Ectodermal cell (in vitro differentiated cells): ENCODE measurements at regions not wholly inside any gene's neighbourhood (a gene's known extent, or its start where the extent isn't known, plus 50 kb on each side); places are given as distances from the start of the nearest gene placed in this dataset.

Experiments used
- H3K27ac ChIP-seq: 2 replicates; pipeline ENCODE4 v1.7.0; 2013; ENCODE audit warnings: mild to moderate bottlenecking, low read depth, low read length; ENCODE audit not compliant: insufficient read depth, poor library complexity, severe bottlenecking
- H3K27me3 ChIP-seq: 2 replicates; pipeline ENCODE4 v1.7.0; 2013; ENCODE audit warnings: mild to moderate bottlenecking, low read length; ENCODE audit not compliant: insufficient read depth, control insufficient read depth, poor library complexity, severe bottlenecking
- H3K36me3 ChIP-seq: one replicate; pipeline ENCODE4 v1.7.0; 2013; ENCODE audit warnings: low read length; ENCODE audit not compliant: control insufficient read depth, insufficient read depth
- H3K4me1 ChIP-seq: one replicate; pipeline ENCODE4 v1.7.0; 2013; ENCODE audit warnings: low read length; ENCODE audit not compliant: control insufficient read depth, insufficient read depth
- H3K4me3 ChIP-seq: 2 replicates; pipeline ENCODE4 v1.7.0; 2013; ENCODE audit warnings: low read depth, low read length, control low read depth; ENCODE audit not compliant: insufficient read depth
- H3K9me3 ChIP-seq: 2 replicates; pipeline ENCODE4 v1.7.0; 2013; ENCODE audit warnings: mild to moderate bottlenecking, low read length, moderate library complexity; ENCODE audit not compliant: control insufficient read depth
- WGBS, 2 experiments: methylation state at CpG; one replicate each; pipeline ENCODE4 v1.1.7; 2013; ENCODE audit warnings: missing lambda C conversion rate in 2 of 2; 5-methylcytosine and 5-hydroxymethylcytosine counted together

DNA sequence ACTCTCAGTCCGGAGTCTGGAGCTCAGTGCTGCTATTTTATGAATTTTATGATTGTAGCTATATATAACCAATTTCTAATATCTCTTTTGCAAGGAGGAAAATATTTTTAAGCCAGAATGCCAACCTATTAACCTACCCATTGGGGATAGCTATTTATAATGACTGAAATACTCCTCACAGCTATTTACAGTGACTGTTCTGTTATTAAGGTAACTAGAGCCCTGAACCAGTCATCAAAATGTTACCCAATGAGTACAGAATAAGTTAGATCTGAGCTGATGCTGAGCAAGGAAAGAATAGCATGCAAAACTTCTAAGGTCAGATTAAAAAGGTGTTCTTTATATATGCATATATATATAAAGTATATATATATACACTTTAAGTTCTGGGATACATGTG lies 79.6 kb upstream of the PPP2R3A start:
- no CpG with 5 or more reads among the region's 1 CpG for WGBS, 2 experiments
- no peaks in the 10 kb centered on the region for H3K9me3 ChIP-seq
- H3K36me3 ChIP-seq = no peaks in the 10 kb centered on the region
- H3K27ac ChIP-seq = no peak overlapping the region
- H3K27me3 ChIP-seq = no peaks in the 10 kb centered on the region
- no peak overlapping the region for H3K4me3 ChIP-seq
- peaks cover 5% of the 10 kb centered on the region for H3K4me1 ChIP-seq

DNA sequence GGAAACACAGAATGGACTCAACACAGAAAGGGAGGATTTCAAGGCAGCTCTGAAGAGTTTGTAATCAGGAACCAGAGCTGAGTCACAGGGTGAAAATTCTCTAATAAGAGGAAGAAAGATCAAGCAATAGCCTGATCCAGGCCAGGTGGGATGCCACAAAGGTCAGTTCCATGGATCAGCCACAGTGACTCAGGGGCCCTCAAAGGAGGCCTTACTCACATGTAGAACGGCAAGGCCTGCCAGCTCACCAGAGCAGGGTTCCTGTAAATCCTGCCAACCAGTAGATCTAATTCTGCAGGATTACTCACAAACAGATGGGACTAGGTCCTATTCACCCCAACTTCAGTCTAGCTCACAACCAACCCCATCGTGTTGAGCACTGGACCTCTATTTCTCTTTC lies 78.3 kb upstream of the PPP2R3A start:
- Histone ChIP-seq H3K27me3 (no peaks in the 10 kb centered on the region), H3K4me1 (peaks cover 5% of the 10 kb centered on the region), H3K9me3 (no peaks in the 10 kb centered on the region), H3K4me3 (no peak overlapping the region), H3K27ac (no peak overlapping the region), H3K36me3 (no peaks in the 10 kb centered on the region)
- 86 to 94% methylated on average over 2 of the region's 2 CpGs for WGBS, 2 experiments

GRCh38 chr3:135889443-135889842 lies 76.1 kb upstream of the PPP2R3A start:
- WGBS, 2 experiments = 42 to 47% methylated on average over 2 of the region's 2 CpGs
- no peaks in the 10 kb centered on the region for H3K27me3 ChIP-seq
- no peaks in the 10 kb centered on the region for H3K9me3 ChIP-seq
- H3K4me1 ChIP-seq = peaks cover 5% of the 10 kb centered on the region
- no peak overlapping the region for H3K27ac ChIP-seq
- H3K36me3 ChIP-seq = no peaks in the 10 kb centered on the region
- no peak overlapping the region for H3K4me3 ChIP-seq

- Histone ChIP-seq H3K27me3 (no peaks in the 10 kb centered on the region), H3K27ac (no peak overlapping the region), H3K9me3 (no peaks in the 10 kb centered on the region), H3K4me1 (peaks cover 5% of the 10 kb centered on the region), H3K36me3 (no peaks in the 10 kb centered on the region), H3K4me3 (no peak overlapping the region)
- 88 to 92% methylated on average over 4 of the region's 4 CpGs for WGBS, 2 experiments
Measured at GRCh38 chr3:135891121-135891520, 74.4 kb upstream of the PPP2R3A start.

GRCh38 chr3:135895106-135895733 lies 70.3 kb upstream of the PPP2R3A start:
- Histone ChIP-seq H3K27me3 (no peaks in the 10 kb centered on the region), H3K27ac (no peak overlapping the region), H3K4me3 (no peak overlapping the region), H3K4me1 (no peaks in the 10 kb centered on the region), H3K36me3 (no peaks in the 10 kb centered on the region), H3K9me3 (no peaks in the 10 kb centered on the region)
- 42% methylated on average over 2 to 3 of the region's 3 CpGs for whole genome bisulfite sequencing, 2 experiments

DNA sequence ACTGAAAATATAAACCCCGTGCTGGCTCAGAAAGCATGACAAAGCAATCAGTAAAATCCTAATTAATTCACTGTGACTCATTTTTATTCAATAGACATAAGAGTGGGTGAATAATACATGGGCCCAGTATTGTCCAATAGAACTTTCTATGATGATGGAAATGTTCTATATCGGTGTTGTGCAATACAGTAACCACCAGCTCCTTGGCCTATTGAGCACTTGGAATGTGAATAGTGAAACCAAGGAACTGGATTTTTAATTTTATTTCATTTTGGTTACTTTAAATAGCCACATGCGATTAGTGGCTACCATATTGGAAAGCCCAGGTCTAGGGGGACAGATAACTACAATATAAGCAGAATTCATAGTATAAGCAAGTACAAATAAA lies 69.8 kb upstream of the PPP2R3A start:
- Histone ChIP-seq H3K27me3 (no peaks in the 10 kb centered on the region), H3K4me3 (no peak overlapping the region)
- WGBS, 2 experiments = 91 to 100% methylated on average over 2 to 3 of the region's 3 CpGs

GRCh38 chr3:135896613-135897012 lies 68.9 kb upstream of the PPP2R3A start:
- H3K27me3 ChIP-seq = no peaks in the 10 kb centered on the region
- H3K4me3 ChIP-seq = no peak overlapping the region
- no peaks in the 10 kb centered on the region for H3K9me3 ChIP-seq
- no peaks in the 10 kb centered on the region for H3K36me3 ChIP-seq
- H3K27ac ChIP-seq = no peak overlapping the region
- no peaks in the 10 kb centered on the region for H3K4me1 ChIP-seq
- 90 to 93% methylated on average over 2 of the region's 2 CpGs for WGBS, 2 experiments

More for the DNA sequence above, 69.8 kb upstream of the PPP2R3A start:
- H3K36me3 ChIP-seq = no peaks in the 10 kb centered on the region
- no peaks in the 10 kb centered on the region for H3K4me1 ChIP-seq
- no peak overlapping the region for H3K27ac ChIP-seq
- H3K9me3 ChIP-seq = no peaks in the 10 kb centered on the region

DNA sequence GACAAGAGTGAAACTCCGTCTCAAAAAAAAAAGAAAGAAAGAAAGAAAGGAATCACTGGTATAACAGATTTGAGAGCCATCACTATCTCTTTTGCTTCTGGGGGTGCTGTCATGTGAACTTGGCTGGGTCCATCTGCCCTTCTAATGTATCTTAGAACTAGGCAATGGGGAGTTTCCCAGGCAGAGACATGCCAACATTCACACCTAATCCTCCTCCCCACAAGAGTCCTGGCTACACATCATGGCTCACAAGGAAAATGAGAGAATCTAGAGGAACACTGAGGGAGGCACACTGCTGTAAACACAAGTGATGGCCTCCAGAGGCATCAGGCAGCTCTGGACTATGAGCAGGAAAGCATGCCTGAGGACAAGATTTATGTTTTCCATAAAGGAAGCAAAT lies 67.8 kb upstream of the PPP2R3A start:
- WGBS, 2 experiments = 93 to 100% methylated on average over 1 of the region's 1 CpG
- Histone ChIP-seq H3K4me1 (no peaks in the 10 kb centered on the region), H3K9me3 (no peaks in the 10 kb centered on the region), H3K4me3 (no peak overlapping the region), H3K27me3 (no peaks in the 10 kb centered on the region), H3K27ac (no peak overlapping the region), H3K36me3 (no peaks in the 10 kb centered on the region)

GRCh38 chr3:135898774-135899173 lies 66.8 kb upstream of the PPP2R3A start:
- Histone ChIP-seq H3K9me3 (no peaks in the 10 kb centered on the region), H3K27me3 (no peaks in the 10 kb centered on the region), H3K36me3 (no peaks in the 10 kb centered on the region), H3K4me3 (no peak overlapping the region), H3K4me1 (no peaks in the 10 kb centered on the region), H3K27ac (no peak overlapping the region)
- WGBS, 2 experiments = 85 to 93% methylated on average over 2 to 3 of the region's 3 CpGs

- H3K36me3 ChIP-seq = no peaks in the 10 kb centered on the region
- no peaks in the 10 kb centered on the region for H3K9me3 ChIP-seq
- no peaks in the 10 kb centered on the region for H3K27me3 ChIP-seq
- H3K4me3 ChIP-seq = no peak overlapping the region
- no peak overlapping the region for H3K27ac ChIP-seq
- H3K4me1 ChIP-seq = no peaks in the 10 kb centered on the region
- WGBS, 2 experiments = 79 to 80% methylated on average over 4 to 5 of the region's 5 CpGs
Measured at GRCh38 chr3:135905058-135905724, 60.3 kb upstream of the PPP2R3A start.
